ENCODE measurements at regions not wholly inside any gene's neighbourhood (a gene's known extent, or its start where the extent isn't known, plus 50 kb on each side); places are given as distances from the start of the nearest gene placed in this dataset.
"Not testable (repeated sequence)": the region's sequence is repeated elsewhere in the genome, so short reads cannot be mapped to it uniquely, and the experiment has no call there.

- H3K4me1 ChIP-seq: no peaks in the 10 kb centered on the region
- no peak overlapping the region for H3K27ac ChIP-seq
- DNase-seq: no peak
- intact Hi-C loops (cut with DNase I; ENCODE audit: low total_unique reads): no loop called here
- H3K4me3 ChIP-seq: no peak overlapping the region
- no peaks in the 10 kb centered on the region for H3K36me3 ChIP-seq
- in situ Hi-C loops (cut with MboI; ENCODE audit: low pct_ligation_motif_present in 1 of 4, low pct_unique_long_range_greater_than_20kb in 1 of 4, low sequenced_read_pairs in 3 of 4): no loop called here
- no peaks in the 10 kb centered on the region for H3K27me3 ChIP-seq
- TF ChIP-seq EP300 (IDR thresholded peaks at IDR 0.05; ENCODE audit: low read depth) (no peak), POLR2AphosphoS5 (IDR thresholded peaks at IDR 0.05) (no peak), POLR2A (IDR thresholded peaks at IDR 0.05) (no peak)
- TF ChIP-seq, protein P1, sequence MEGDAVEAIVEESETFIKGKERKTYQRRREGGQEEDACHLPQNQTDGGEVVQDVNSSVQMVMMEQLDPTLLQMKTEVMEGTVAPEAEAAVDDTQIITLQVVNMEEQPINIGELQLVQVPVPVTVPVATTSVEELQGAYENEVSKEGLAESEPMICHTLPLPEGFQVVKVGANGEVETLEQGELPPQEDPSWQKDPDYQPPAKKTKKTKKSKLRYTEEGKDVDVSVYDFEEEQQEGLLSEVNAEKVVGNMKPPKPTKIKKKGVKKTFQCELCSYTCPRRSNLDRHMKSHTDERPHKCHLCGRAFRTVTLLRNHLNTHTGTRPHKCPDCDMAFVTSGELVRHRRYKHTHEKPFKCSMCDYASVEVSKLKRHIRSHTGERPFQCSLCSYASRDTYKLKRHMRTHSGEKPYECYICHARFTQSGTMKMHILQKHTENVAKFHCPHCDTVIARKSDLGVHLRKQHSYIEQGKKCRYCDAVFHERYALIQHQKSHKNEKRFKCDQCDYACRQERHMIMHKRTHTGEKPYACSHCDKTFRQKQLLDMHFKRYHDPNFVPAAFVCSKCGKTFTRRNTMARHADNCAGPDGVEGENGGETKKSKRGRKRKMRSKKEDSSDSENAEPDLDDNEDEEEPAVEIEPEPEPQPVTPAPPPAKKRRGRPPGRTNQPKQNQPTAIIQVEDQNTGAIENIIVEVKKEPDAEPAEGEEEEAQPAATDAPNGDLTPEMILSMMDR (IDR thresholded peaks at IDR 0.05): no peak
- 47 to 64% methylated on average over 2 of the region's 2 CpGs for WGBS, 2 donors (ENCODE audit: low coverage in 1 of 2)
- no peaks in the 10 kb centered on the region for H3K9me3 ChIP-seq
Observed at GRCh38 chr5:51632027-51632426, 248.8 kb downstream of the ISL1 start.

- H3K4me3 ChIP-seq: no peak overlapping the region
- H3K9me3 ChIP-seq: no peaks in the 10 kb centered on the region
- intact Hi-C loops (cut with DNase I; ENCODE audit: low total_unique reads) (no loop called here), in situ Hi-C loops (cut with MboI; ENCODE audit: low pct_ligation_motif_present in 1 of 4, low pct_unique_long_range_greater_than_20kb in 1 of 4, low sequenced_read_pairs in 3 of 4) (no loop called here)
- no peak overlapping the region for H3K27ac ChIP-seq
- DNase-seq: no peak
- no peak for TF ChIP-seq POLR2AphosphoS5 (IDR thresholded peaks at IDR 0.05)
- no peak for TF ChIP-seq EP300 (IDR thresholded peaks at IDR 0.05; ENCODE audit: low read depth)
- TF ChIP-seq, protein P1 (IDR thresholded peaks at IDR 0.05): no peak
- H3K36me3 ChIP-seq: no peaks in the 10 kb centered on the region
- WGBS, 2 donors (ENCODE audit: low coverage in 1 of 2): 74 to 83% methylated on average over 1 to 2 of the region's 2 CpGs
- no peaks in the 10 kb centered on the region for H3K27me3 ChIP-seq
- no peaks in the 10 kb centered on the region for H3K4me1 ChIP-seq
Observed at GRCh38 chr5:51632793-51633192, 249.5 kb downstream of the ISL1 start.

GRCh38 chr5:51636973-51637372 lies 253.7 kb downstream of the ISL1 start:
- H3K4me3 ChIP-seq; H3K36me3 ChIP-seq; H3K4me1 ChIP-seq; H3K9me3 ChIP-seq; intact Hi-C loops (cut with DNase I; ENCODE audit: low total_unique reads); in situ Hi-C loops (cut with MboI; ENCODE audit: low pct_ligation_motif_present in 1 of 4, low pct_unique_long_range_greater_than_20kb in 1 of 4, low sequenced_read_pairs in 3 of 4); DNase-seq; H3K27me3 ChIP-seq; H3K27ac ChIP-seq: not testable (repeated sequence)
- 73% methylated on average over 6 of the region's 6 CpGs; no CpG with 5 or more reads in 1 of the 2 donors for WGBS, 2 donors (ENCODE audit: low coverage in 1 of 2)

- Histone ChIP-seq H3K4me1 (no peaks in the 10 kb centered on the region), H3K4me3 (no peak overlapping the region), H3K27ac (no peak overlapping the region), H3K9me3 (no peaks in the 10 kb centered on the region), H3K36me3 (no peaks in the 10 kb centered on the region), H3K27me3 (no peaks in the 10 kb centered on the region)
- 62 to 72% methylated on average over 2 of the region's 2 CpGs for WGBS, 2 donors (ENCODE audit: low coverage in 1 of 2)
- in situ Hi-C loops (cut with MboI; ENCODE audit: low pct_ligation_motif_present in 1 of 4, low pct_unique_long_range_greater_than_20kb in 1 of 4, low sequenced_read_pairs in 3 of 4): no loop called here
- no peak for DNase-seq
- intact Hi-C loops (cut with DNase I; ENCODE audit: low total_unique reads): no loop called here
- TF ChIP-seq POLR2A (IDR thresholded peaks at IDR 0.05) (no peak), POLR2AphosphoS5 (IDR thresholded peaks at IDR 0.05) (no peak), EP300 (IDR thresholded peaks at IDR 0.05; ENCODE audit: low read depth) (no peak)
- TF ChIP-seq, protein P1 (IDR thresholded peaks at IDR 0.05): no peak
Observed at GRCh38 chr5:51644976-51645375, 261.7 kb downstream of the ISL1 start.

- H3K36me3 ChIP-seq: no peaks in the 10 kb centered on the region
- in situ Hi-C loops (cut with MboI; ENCODE audit: low pct_ligation_motif_present in 1 of 4, low pct_unique_long_range_greater_than_20kb in 1 of 4, low sequenced_read_pairs in 3 of 4): no loop called here
- H3K4me3 ChIP-seq: no peak overlapping the region
- no peaks in the 10 kb centered on the region for H3K27me3 ChIP-seq
- TF ChIP-seq EP300 (IDR thresholded peaks at IDR 0.05; ENCODE audit: low read depth) (no peak), POLR2A (IDR thresholded peaks at IDR 0.05) (no peak), POLR2AphosphoS5 (IDR thresholded peaks at IDR 0.05) (no peak)
- TF ChIP-seq, protein P1 (IDR thresholded peaks at IDR 0.05): no peak
- no peak overlapping the region for H3K27ac ChIP-seq
- H3K4me1 ChIP-seq: no peaks in the 10 kb centered on the region
- DNase-seq: no peak
- intact Hi-C loops (cut with DNase I; ENCODE audit: low total_unique reads): no loop called here
- no peaks in the 10 kb centered on the region for H3K9me3 ChIP-seq
Observed at GRCh38 chr5:51646482-51646881, 263.2 kb downstream of the ISL1 start.
